Liver (tissue), 8 donors: ENCODE measurements at regions not wholly inside any gene's neighbourhood (a gene's known extent, or its start where the extent isn't known, plus 50 kb on each side); places are given as distances from the start of the nearest gene placed in this dataset.

Source experiments
- DNase-seq: peaks from one replicate; pipeline ENCODE4 v3.0.0-alpha.2; 2017; ENCODE audit warnings: low spot score
- H3K27ac ChIP-seq, 2 donors: one replicate each; pipeline ENCODE4 v1.7.0; 2013; ENCODE audit warnings: inconsistent platforms in 2 of 2, low read length in 2 of 2, control low read depth in 1 of 2, low read depth in 1 of 2, mild to moderate bottlenecking in 1 of 2
- H3K27me3 ChIP-seq, 4 donors: one replicate each; pipeline versions ENCODE4 v1.6.1 to v1.7.0; 2013; ENCODE audit warnings: low read length in 3 of 4, inconsistent platforms in 1 of 4, mild to moderate bottlenecking in 1 of 4, moderate library complexity in 1 of 4; ENCODE audit not compliant: control insufficient read depth in 4 of 4, insufficient read depth in 4 of 4
- H3K36me3 ChIP-seq, 4 donors: one replicate each; pipeline versions ENCODE4 v1.6.1 to v1.7.0; 2013; ENCODE audit warnings: low read length in 3 of 4, mild to moderate bottlenecking in 3 of 4, low read depth in 1 of 4, moderate library complexity in 1 of 4; ENCODE audit not compliant: control insufficient read depth in 4 of 4, insufficient read depth in 3 of 4
- H3K4me1 ChIP-seq, 4 donors: one replicate each; pipeline versions ENCODE4 v1.6.1 to v1.7.0; 2013; ENCODE audit warnings: low read length in 3 of 4, mild to moderate bottlenecking in 3 of 4, moderate library complexity in 1 of 4; ENCODE audit not compliant: control insufficient read depth in 4 of 4, insufficient read depth in 4 of 4
- H3K4me3 ChIP-seq, 3 donors: one replicate each; pipeline versions ENCODE4 v1.6.1 to v1.7.0; 2013; ENCODE audit warnings: low read length in 3 of 3, control low read depth in 1 of 3, low read depth in 1 of 3, mild to moderate bottlenecking in 1 of 3
- H3K9ac ChIP-seq, 2 donors: one replicate each; pipeline ENCODE4 v1.7.0; 2013; ENCODE audit warnings: low read length in 2 of 2, mild to moderate bottlenecking in 2 of 2, moderate library complexity in 2 of 2, control low read depth in 1 of 2, low read depth in 1 of 2
- H3K9me3 ChIP-seq, 4 donors: one replicate each; pipeline versions ENCODE4 v1.6.1 to v1.7.0; 2013; ENCODE audit warnings: low read length in 3 of 4; ENCODE audit not compliant: control insufficient read depth in 4 of 4
- ATF3 ChIP-seq: IDR thresholded peaks from 2 replicates; pipeline ENCODE4 v1.6.1; 2016; ENCODE audit warnings: antibody characterized with exemption
- CTCF ChIP-seq: fragments of 150-350 bp; IDR thresholded peaks from 2 replicates; pipeline ENCODE4 v1.5.1; 2017; ENCODE audit warnings: improper control_type of control experiment, low read depth, low read length; ENCODE audit not compliant: missing input control
- EGR1 ChIP-seq, 2 donors: IDR thresholded peaks; 2 replicates each; pipeline ENCODE4 v1.6.1; 2016 to 2018; ENCODE audit warnings: antibody characterized with exemption in 2 of 2, low read depth in 2 of 2
- FOXA1 ChIP-seq: IDR thresholded peaks from 2 replicates; pipeline ENCODE4 v1.6.1; 2016; ENCODE audit warnings: antibody characterized with exemption
- FOXA2 ChIP-seq: IDR thresholded peaks from 2 replicates; pipeline ENCODE4 v1.6.1; 2016; ENCODE audit warnings: antibody characterized with exemption
- GABPA ChIP-seq, 2 donors: IDR thresholded peaks in 1 of 2; conservative IDR thresholded peaks in 1 of 2; 2 replicates each; pipeline ENCODE4 v1.6.1; 2016; ENCODE audit warnings: antibody characterized with exemption in 2 of 2, mild to moderate bottlenecking in 1 of 2, moderate library complexity in 1 of 2
- HNF4A ChIP-seq, 2 donors: conservative IDR thresholded peaks; 2 replicates each; pipeline ENCODE4 v1.6.1; 2016; ENCODE audit warnings: antibody characterized with exemption in 2 of 2, mild to moderate bottlenecking in 2 of 2
- HNF4G ChIP-seq: IDR thresholded peaks from 2 replicates; pipeline ENCODE4 v1.6.1; 2016; ENCODE audit warnings: antibody characterized with exemption
- JUND ChIP-seq, 2 donors: IDR thresholded peaks; 2 replicates each; pipeline ENCODE4 v1.6.1; 2016; ENCODE audit warnings: antibody characterized with exemption in 2 of 2
- MAX ChIP-seq: IDR thresholded peaks from 2 replicates; pipeline ENCODE4 v1.6.1; 2016; ENCODE audit warnings: antibody characterized with exemption
- NR2F2 ChIP-seq: IDR thresholded peaks from 2 replicates; pipeline ENCODE4 v1.6.1; 2016; ENCODE audit warnings: antibody characterized with exemption
- RAD21 ChIP-seq, 2 donors: IDR thresholded peaks; 2 replicates each; pipeline ENCODE4 v1.6.1; 2016; ENCODE audit warnings: antibody characterized with exemption in 2 of 2, mild to moderate bottlenecking in 2 of 2
- REST ChIP-seq: IDR thresholded peaks from 2 replicates; pipeline ENCODE4 v1.6.1; 2016; ENCODE audit warnings: antibody characterized with exemption, mild to moderate bottlenecking
- RXRA ChIP-seq, 2 donors: IDR thresholded peaks; 2 replicates each; pipeline ENCODE4 v1.6.1; 2017 to 2018; ENCODE audit warnings: antibody characterized with exemption in 2 of 2, mild to moderate bottlenecking in 1 of 2
- SP1 ChIP-seq: IDR thresholded peaks from 2 replicates; pipeline ENCODE4 v1.6.1; 2018; ENCODE audit warnings: antibody characterized with exemption, mild to moderate bottlenecking
- TAF1 ChIP-seq: conservative IDR thresholded peaks from 2 replicates; pipeline ENCODE4 v1.6.1; 2016; ENCODE audit warnings: antibody characterized with exemption, mild to moderate bottlenecking
- YY1 ChIP-seq: IDR thresholded peaks from 2 replicates; pipeline ENCODE4 v1.6.1; 2016; ENCODE audit warnings: antibody characterized with exemption, mild to moderate bottlenecking
- ZBTB33 ChIP-seq: IDR thresholded peaks from 2 replicates; pipeline ENCODE4 v1.6.1; 2016; ENCODE audit warnings: antibody characterized with exemption
- WGBS: extraction: QIAGEN DNeasy Blood & Tissue Kit; methylation state at CpG from one replicate; pipeline ENCODE4 v1.1.7; 2013; 5-methylcytosine and 5-hydroxymethylcytosine counted together
- donor health status: healthy.
- donor health status: healthy.
- donor health status: healthy.
- donor health status: healthy.
- donor health status: healthy.

- H3K27ac ChIP-seq: no peak overlapping the region
- TF ChIP-seq SP1 (no peak), MAX (no peak), RAD21 (IDR thresholded peaks at IDR 0.05) (no peak), RXRA (IDR thresholded peaks at IDR 0.05) (no peak), EGR1 (IDR thresholded peaks at IDR 0.05; ENCODE audit: low read depth in 2 of 2) (no peak), FOXA2 (no peak), TAF1 (no peak), NR2F2 (no peak), HNF4G (no peak), CTCF (no peak), ZBTB33 (no peak), ATF3 (no peak), HNF4A (conservative IDR thresholded peaks at IDR 0.05) (no peak), REST (no peak), FOXA1 (no peak), JUND (IDR thresholded peaks at IDR 0.05) (no peak), YY1 (no peak), GABPA (IDR thresholded peaks at IDR 0.05 in 1 of 2, conservative IDR thresholded peaks at IDR 0.05 in 1 of 2) (no peak)
- DNase-seq: no peak
- no peaks in the 10 kb centered on the region for H3K9me3 ChIP-seq
- no peak overlapping the region for H3K4me3 ChIP-seq
- no peaks in the 10 kb centered on the region for H3K36me3 ChIP-seq
- no peak overlapping the region for H3K9ac ChIP-seq
- no peaks in the 10 kb centered on the region for H3K4me1 ChIP-seq
- H3K27me3 ChIP-seq: no peaks in the 10 kb centered on the region
- 98% methylated on average over 13 of the region's 13 CpGs for WGBS
Observed at GRCh38 chr1:244941121-244941520, 76.8 kb upstream of the HNRNPU start.

- no peaks in the 10 kb centered on the region for H3K9me3 ChIP-seq
- H3K4me3 ChIP-seq: no peak overlapping the region
- no peak overlapping the region for H3K27ac ChIP-seq
- DNase-seq: no peak
- H3K36me3 ChIP-seq: no peaks in the 10 kb centered on the region
- H3K27me3 ChIP-seq: no peaks in the 10 kb centered on the region
- H3K9ac ChIP-seq: no peak overlapping the region
- no peaks in the 10 kb centered on the region for H3K4me1 ChIP-seq
- TF ChIP-seq YY1 (no peak), TAF1 (no peak), GABPA (IDR thresholded peaks at IDR 0.05 in 1 of 2, conservative IDR thresholded peaks at IDR 0.05 in 1 of 2) (no peak), NR2F2 (no peak), CTCF (no peak), HNF4G (no peak), FOXA1 (no peak), ATF3 (no peak), RAD21 (IDR thresholded peaks at IDR 0.05) (no peak), ZBTB33 (no peak)
Observed at GRCh38 chr1:244937099-244937498, 72.8 kb upstream of the HNRNPU start.
